ENCODE measurements at regions not wholly inside any gene's neighbourhood (a gene's known extent, or its start where the extent isn't known, plus 50 kb on each side); places are given as distances from the start of the nearest gene placed in this dataset.

- no peak for DNase-seq
These were observed 250.6 kb upstream of the GPR26 start for GRCh38 chr10:123415523-123415922.

GRCh38 chr10:123417414-123417813 is 248.7 kb upstream of the GPR26 start:
- no peak for DNase-seq

- no peak for DNase-seq
These were observed 244.7 kb upstream of the GPR26 start for GRCh38 chr10:123421461-123421860.

GRCh38 chr10:123422261-123422660 is 243.9 kb upstream of the GPR26 start:
- DNase-seq = no peak

GRCh38 chr10:123424537-123424936 is 241.6 kb upstream of the GPR26 start:
- DNase-seq = no peak

GRCh38 chr10:123425680-123426079 is 240.5 kb upstream of the GPR26 start:
- no peak for DNase-seq

GRCh38 chr10:123427165-123427786 is 238.9 kb upstream of the GPR26 start:
- DNase-seq = no peak

- DNase-seq = no peak
These were observed 237.8 kb upstream of the GPR26 start for GRCh38 chr10:123428391-123428790.

- DNase-seq = no peak
These were observed 236.4 kb upstream of the GPR26 start for GRCh38 chr10:123429706-123430221.

- DNase-seq = no peak
These were observed 232.6 kb upstream of the GPR26 start for GRCh38 chr10:123433539-123433938.

GRCh38 chr10:123434435-123435039 is 231.6 kb upstream of the GPR26 start:
- DNase-seq = no peak

- no peak for DNase-seq
These were observed 223.3 kb upstream of the GPR26 start for GRCh38 chr10:123442901-123443300.

- no peak for DNase-seq
These were observed 222.2 kb upstream of the GPR26 start for GRCh38 chr10:123443924-123444323.

- DNase-seq = no peak
These were observed 220.8 kb upstream of the GPR26 start for GRCh38 chr10:123445261-123445775.

- DNase-seq = no peak
These were observed 219.6 kb upstream of the GPR26 start for GRCh38 chr10:123446449-123447156.

- DNase-seq = no peak
These were observed 216.8 kb upstream of the GPR26 start for GRCh38 chr10:123449234-123449962.

GRCh38 chr10:123450956-123451605 is 215.1 kb upstream of the GPR26 start:
- no peak for DNase-seq

- no peak for DNase-seq
These were observed 214.4 kb upstream of the GPR26 start for GRCh38 chr10:123451618-123452245.

- DNase-seq = no peak
These were observed 211.2 kb upstream of the GPR26 start for GRCh38 chr10:123454987-123455386.

GRCh38 chr10:123455861-123456260 is 210.3 kb upstream of the GPR26 start:
- no peak for DNase-seq

GRCh38 chr10:123458933-123459332 is 207.2 kb upstream of the GPR26 start:
- DNase-seq = no peak
